HEK293 (cell line): ENCODE measurements at regions not wholly inside any gene's neighbourhood (a gene's known extent, or its start where the extent isn't known, plus 50 kb on each side); places are given as distances from the start of the nearest gene placed in this dataset.

Experiments
- CTCF ChIA-PET: fragments of 350-600 bp; formaldehyde crosslinking; extraction: SDS; loops from one replicate; lab custom pipeline; 2021; ENCODE audit warnings: antibody characterized with exemption; lab: Yijun Ruan, JAX
- POLR2A ChIA-PET: fragments of 300-600 bp; formaldehyde crosslinking; extraction: SDS; loops from one replicate; lab custom pipeline; 2020; ENCODE audit warnings: antibody characterized with exemption, inconsistent platforms; lab: Yijun Ruan, JAX
- H3K27ac ChIP-seq: fragments of 200-500 bp; sonication (Bioruptor generic); 2 replicates; pipeline ENCODE4 v1.5.1; 2014; ENCODE audit warnings: low read depth, low read length, control low read depth, inconsistent platforms; ENCODE audit errors: extremely low read depth
- H3K36me3 ChIP-seq, 2 experiments: fragments of 200-500 bp in 1 of 2; sonication (Bioruptor generic) in 1 of 2; 1 replicate in 1 of 2; 2 replicates in 1 of 2; pipeline ENCODE4 v1.5.1; 2014 to 2017; ENCODE audit warnings: inconsistent platforms in 2 of 2, low read length in 2 of 2; ENCODE audit not compliant: control insufficient read depth in 2 of 2, insufficient read depth in 1 of 2
- H3K4me1 ChIP-seq: fragments of 200-500 bp; sonication (Bioruptor generic); 2 replicates; pipeline ENCODE4 v1.5.1; 2014; ENCODE audit warnings: mild to moderate bottlenecking, low read length, inconsistent platforms; ENCODE audit not compliant: control insufficient read depth, insufficient read depth
- H3K4me3 ChIP-seq: 2 replicates; pipeline ENCODE4 v1.5.1; 2011; ENCODE audit warnings: low read depth, mild to moderate bottlenecking, control low read depth, low read length, moderate library complexity
- H3K9me3 ChIP-seq: fragments of 200-500 bp; sonication (Bioruptor generic); 2 replicates; pipeline ENCODE4 v1.5.1; 2014; ENCODE audit warnings: low read depth, low read length, inconsistent platforms; ENCODE audit not compliant: control insufficient read depth, insufficient read depth
- GLI4 ChIP-seq: fragments of 450-650 bp; formaldehyde crosslinking; IDR thresholded peaks from 2 replicates; pipeline ENCODE4 v1.5.1; 2016; ENCODE audit warnings: missing biosample characterization, missing genetic modification characterization
- ZFP37 ChIP-seq: fragments of 450-650 bp; formaldehyde crosslinking; IDR thresholded peaks from 2 replicates; pipeline ENCODE4 v1.5.1; 2016; ENCODE audit warnings: missing biosample characterization, missing genetic modification characterization
- ZFP41 ChIP-seq: fragments of 450-650 bp; formaldehyde crosslinking; IDR thresholded peaks from 2 replicates; pipeline ENCODE4 v1.5.1; 2016; ENCODE audit warnings: missing biosample characterization, missing genetic modification characterization, borderline replicate concordance
- ZNF10 ChIP-seq: fragments of 450-650 bp; formaldehyde crosslinking; IDR thresholded peaks from 2 replicates; pipeline ENCODE4 v1.5.1; 2017; ENCODE audit warnings: missing biosample characterization, missing genetic modification characterization
- ZNF223 ChIP-seq: fragments of 450-650 bp; formaldehyde crosslinking; IDR thresholded peaks from 2 replicates; pipeline ENCODE4 v1.5.1; 2016; ENCODE audit warnings: missing biosample characterization, missing genetic modification characterization
- ZNF335 ChIP-seq: fragments of 450-650 bp; formaldehyde crosslinking; conservative IDR thresholded peaks from 2 replicates; pipeline ENCODE4 v1.5.1; 2016; ENCODE audit warnings: missing biosample characterization, missing genetic modification characterization
- ZNF433 ChIP-seq: fragments of 450-650 bp; formaldehyde crosslinking; IDR thresholded peaks from 2 replicates; pipeline ENCODE4 v1.5.1; 2016; ENCODE audit warnings: missing biosample characterization, missing genetic modification characterization, low read depth
- ZNF548 ChIP-seq: fragments of 450-650 bp; formaldehyde crosslinking; IDR thresholded peaks from 2 replicates; pipeline ENCODE4 v1.5.1; 2016; ENCODE audit warnings: missing biosample characterization, missing genetic modification characterization
- ZNF560 ChIP-seq: fragments of 450-650 bp; formaldehyde crosslinking; IDR thresholded peaks from 2 replicates; pipeline ENCODE4 v1.5.1; 2017; ENCODE audit warnings: missing biosample characterization, missing genetic modification characterization, borderline replicate concordance
- ZNF585B ChIP-seq: fragments of 450-650 bp; formaldehyde crosslinking; IDR thresholded peaks from 2 replicates; pipeline ENCODE4 v1.5.1; 2016; ENCODE audit warnings: missing biosample characterization, missing genetic modification characterization
- TF ChIP-seq, protein P1 (sequence below): fragments of 450-650 bp; formaldehyde crosslinking; IDR thresholded peaks from 2 replicates; pipeline ENCODE4 v1.5.1; 2016; ENCODE audit warnings: missing biosample characterization, missing genetic modification characterization
- TF ChIP-seq, protein P2 (sequence below): fragments of 450-650 bp; formaldehyde crosslinking; IDR thresholded peaks from 2 replicates; pipeline ENCODE4 v1.5.1; 2016; ENCODE audit warnings: missing biosample characterization, missing genetic modification characterization
- TF ChIP-seq, protein P3 (sequence below): fragments of 450-650 bp; formaldehyde crosslinking; IDR thresholded peaks from 2 replicates; pipeline ENCODE4 v1.5.1; 2016; ENCODE audit warnings: missing biosample characterization, missing genetic modification characterization, low read depth
- TF ChIP-seq, protein P4 (sequence below): fragments of 450-650 bp; formaldehyde crosslinking; IDR thresholded peaks from 2 replicates; pipeline ENCODE4 v1.5.1; 2016; ENCODE audit warnings: missing biosample characterization, missing genetic modification characterization
- TF ChIP-seq, protein P5 (sequence below): fragments of 450-650 bp; formaldehyde crosslinking; IDR thresholded peaks from 2 replicates; pipeline ENCODE4; 2016; ENCODE audit warnings: missing biosample characterization, missing genetic modification characterization

DNA sequence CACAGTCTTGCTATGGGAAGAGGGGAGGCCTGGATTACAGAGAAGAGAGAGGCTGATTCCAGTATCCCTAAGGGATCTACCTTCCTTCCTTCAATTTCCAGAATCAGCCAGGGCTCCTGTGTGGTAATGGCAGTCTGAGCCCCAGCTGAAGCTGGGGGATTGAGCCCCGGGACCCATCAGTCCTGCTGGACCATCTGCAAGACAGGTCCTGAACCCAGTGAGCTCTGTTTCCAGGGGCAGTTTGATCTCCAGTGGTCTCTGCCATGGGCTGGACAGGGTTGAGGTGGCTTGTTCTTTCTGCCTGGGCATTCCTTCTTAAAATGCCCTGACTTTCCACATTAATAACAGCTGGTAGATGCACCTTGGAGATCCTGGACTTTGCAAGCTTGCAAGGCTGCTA is 685.2 kb downstream of the TBL1XR1 start:
- ChIA-PET CTCF (interaction anchor here (1.0 kb wide), 1 partner anchor 152 kb away, joined by 3 read pairs; no protein-coding TSS in a partner anchor), POLR2A (no interaction called here)
- no peak overlapping the region for H3K4me3 ChIP-seq
- no peaks in the 10 kb centered on the region for H3K9me3 ChIP-seq
- H3K36me3 ChIP-seq, result no peaks in the 10 kb centered on the region
- TF ChIP-seq ZFP41 (no peak), ZNF585B (no peak), GLI4 (no peak), ZNF335 (tag by site-specific recombination) (no peak), ZNF433 (tag by site-specific recombination) (no peak), ZFP37 (tag by site-specific recombination) (no peak), ZNF10 (tag by site-specific recombination) (no peak), ZNF560 (tag by site-specific recombination) (no peak)
- TF ChIP-seq, protein P1, sequence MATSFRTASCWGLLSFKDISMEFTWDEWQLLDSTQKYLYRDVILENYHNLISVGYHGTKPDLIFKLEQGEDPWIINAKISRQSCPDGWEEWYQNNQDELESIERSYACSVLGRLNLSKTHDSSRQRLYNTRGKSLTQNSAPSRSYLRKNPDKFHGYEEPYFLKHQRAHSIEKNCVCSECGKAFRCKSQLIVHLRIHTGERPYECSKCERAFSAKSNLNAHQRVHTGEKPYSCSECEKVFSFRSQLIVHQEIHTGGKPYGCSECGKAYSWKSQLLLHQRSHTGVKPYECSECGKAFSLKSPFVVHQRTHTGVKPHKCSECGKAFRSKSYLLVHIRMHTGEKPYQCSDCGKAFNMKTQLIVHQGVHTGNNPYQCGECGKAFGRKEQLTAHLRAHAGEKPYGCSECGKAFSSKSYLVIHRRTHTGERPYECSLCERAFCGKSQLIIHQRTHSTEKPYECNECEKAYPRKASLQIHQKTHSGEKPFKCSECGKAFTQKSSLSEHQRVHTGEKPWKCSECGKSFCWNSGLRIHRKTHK (tag by site-specific recombination), result no peak
- no peaks in the 10 kb centered on the region for H3K4me1 ChIP-seq
- H3K27ac ChIP-seq, result no peak overlapping the region

DNA sequence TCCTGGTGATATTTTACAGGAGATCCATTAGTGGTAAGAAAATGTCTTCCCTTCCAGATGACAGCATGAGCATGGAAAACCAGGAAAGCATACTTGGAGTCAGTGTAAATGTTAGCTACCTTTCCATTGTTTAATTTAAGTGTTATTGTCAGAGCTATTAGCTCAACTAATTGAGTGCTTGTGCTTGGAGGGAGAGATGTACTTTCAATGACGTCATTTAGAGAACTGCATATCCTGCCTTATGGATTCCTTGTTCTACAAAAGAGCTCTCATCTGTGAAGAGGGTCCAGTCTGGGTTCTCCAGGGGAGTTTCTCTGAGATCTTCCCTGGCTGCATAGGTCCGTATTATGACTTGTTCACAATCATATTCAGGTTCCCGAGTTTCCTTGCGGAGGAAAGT is 687.2 kb downstream of the TBL1XR1 start:
- Histone ChIP-seq H3K4me1 (no peaks in the 10 kb centered on the region), H3K27ac (no peak overlapping the region), H3K4me3 (no peak overlapping the region), H3K36me3 (no peaks in the 10 kb centered on the region), H3K9me3 (no peaks in the 10 kb centered on the region)
- ChIA-PET CTCF (no interaction called here), POLR2A (no interaction called here)
- TF ChIP-seq ZNF585B, result no peak
- TF ChIP-seq, protein P2, sequence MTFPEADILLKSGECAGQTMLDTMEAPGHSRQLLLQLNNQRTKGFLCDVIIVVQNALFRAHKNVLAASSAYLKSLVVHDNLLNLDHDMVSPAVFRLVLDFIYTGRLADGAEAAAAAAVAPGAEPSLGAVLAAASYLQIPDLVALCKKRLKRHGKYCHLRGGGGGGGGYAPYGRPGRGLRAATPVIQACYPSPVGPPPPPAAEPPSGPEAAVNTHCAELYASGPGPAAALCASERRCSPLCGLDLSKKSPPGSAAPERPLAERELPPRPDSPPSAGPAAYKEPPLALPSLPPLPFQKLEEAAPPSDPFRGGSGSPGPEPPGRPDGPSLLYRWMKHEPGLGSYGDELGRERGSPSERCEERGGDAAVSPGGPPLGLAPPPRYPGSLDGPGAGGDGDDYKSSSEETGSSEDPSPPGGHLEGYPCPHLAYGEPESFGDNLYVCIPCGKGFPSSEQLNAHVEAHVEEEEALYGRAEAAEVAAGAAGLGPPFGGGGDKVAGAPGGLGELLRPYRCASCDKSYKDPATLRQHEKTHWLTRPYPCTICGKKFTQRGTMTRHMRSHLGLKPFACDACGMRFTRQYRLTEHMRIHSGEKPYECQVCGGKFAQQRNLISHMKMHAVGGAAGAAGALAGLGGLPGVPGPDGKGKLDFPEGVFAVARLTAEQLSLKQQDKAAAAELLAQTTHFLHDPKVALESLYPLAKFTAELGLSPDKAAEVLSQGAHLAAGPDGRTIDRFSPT (tag by site-specific recombination), result no peak
- no peak for TF ChIP-seq ZNF223 (tag by site-specific recombination)
- TF ChIP-seq, protein P3, sequence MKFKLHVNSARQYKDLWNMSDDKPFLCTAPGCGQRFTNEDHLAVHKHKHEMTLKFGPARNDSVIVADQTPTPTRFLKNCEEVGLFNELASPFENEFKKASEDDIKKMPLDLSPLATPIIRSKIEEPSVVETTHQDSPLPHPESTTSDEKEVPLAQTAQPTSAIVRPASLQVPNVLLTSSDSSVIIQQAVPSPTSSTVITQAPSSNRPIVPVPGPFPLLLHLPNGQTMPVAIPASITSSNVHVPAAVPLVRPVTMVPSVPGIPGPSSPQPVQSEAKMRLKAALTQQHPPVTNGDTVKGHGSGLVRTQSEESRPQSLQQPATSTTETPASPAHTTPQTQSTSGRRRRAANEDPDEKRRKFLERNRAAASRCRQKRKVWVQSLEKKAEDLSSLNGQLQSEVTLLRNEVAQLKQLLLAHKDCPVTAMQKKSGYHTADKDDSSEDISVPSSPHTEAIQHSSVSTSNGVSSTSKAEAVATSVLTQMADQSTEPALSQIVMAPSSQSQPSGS (tag by site-specific recombination), result peak; percentile 81
- no peak for TF ChIP-seq ZNF560 (tag by site-specific recombination)
- no peak for TF ChIP-seq ZNF548 (tag by site-specific recombination)
- TF ChIP-seq, protein P4, sequence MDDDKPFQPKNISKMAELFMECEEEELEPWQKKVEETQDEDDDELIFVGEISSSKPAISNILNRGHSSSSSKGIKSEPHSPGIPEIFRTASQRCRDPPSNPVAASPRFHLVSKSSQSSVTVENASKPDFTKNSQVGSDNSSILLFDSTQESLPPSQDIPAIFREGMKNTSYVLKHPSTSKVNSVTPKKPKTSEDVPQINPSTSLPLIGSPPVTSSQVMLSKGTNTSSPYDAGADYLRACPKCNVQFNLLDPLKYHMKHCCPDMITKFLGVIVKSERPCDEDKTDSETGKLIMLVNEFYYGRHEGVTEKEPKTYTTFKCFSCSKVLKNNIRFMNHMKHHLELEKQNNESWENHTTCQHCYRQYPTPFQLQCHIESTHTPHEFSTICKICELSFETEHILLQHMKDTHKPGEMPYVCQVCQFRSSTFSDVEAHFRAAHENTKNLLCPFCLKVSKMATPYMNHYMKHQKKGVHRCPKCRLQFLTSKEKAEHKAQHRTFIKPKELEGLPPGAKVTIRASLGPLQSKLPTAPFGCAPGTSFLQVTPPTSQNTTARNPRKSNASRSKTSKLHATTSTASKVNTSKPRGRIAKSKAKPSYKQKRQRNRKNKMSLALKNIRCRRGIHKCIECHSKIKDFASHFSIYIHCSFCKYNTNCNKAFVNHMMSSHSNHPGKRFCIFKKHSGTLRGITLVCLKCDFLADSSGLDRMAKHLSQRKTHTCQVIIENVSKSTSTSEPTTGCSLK (tag by site-specific recombination), result no peak
- TF ChIP-seq, protein P5, sequence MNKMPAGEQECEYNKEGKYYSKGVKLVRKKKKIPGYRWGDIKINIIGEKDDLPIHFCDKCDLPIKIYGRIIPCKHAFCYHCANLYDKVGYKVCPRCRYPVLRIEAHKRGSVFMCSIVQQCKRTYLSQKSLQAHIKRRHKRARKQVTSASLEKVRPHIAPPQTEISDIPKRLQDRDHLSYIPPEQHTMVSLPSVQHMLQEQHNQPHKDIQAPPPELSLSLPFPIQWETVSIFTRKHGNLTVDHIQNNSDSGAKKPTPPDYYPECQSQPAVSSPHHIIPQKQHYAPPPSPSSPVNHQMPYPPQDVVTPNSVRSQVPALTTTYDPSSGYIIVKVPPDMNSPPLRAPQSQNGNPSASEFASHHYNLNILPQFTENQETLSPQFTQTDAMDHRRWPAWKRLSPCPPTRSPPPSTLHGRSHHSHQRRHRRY (tag by site-specific recombination), result no peak
